GM13976 (cell line): ENCODE measurements at regions not wholly inside any gene's neighbourhood (a gene's known extent, or its start where the extent isn't known, plus 50 kb on each side); places are given as distances from the start of the nearest gene placed in this dataset.

Experiments
- DNase-seq: peaks from one replicate; pipeline ENCODE4 v3.0.0; 2012; ENCODE audit warnings: low spot score
- CTCF ChIP-seq: IDR thresholded peaks from 2 replicates; pipeline ENCODE4 v1.5.1; 2012; ENCODE audit warnings: borderline replicate concordance, mild to moderate bottlenecking; ENCODE audit not compliant: insufficient read depth; ENCODE audit errors: extremely low read depth, missing control alignments, control extremely low read depth
- in situ Hi-C: fragments of 300-500 bp; cut with MboI; formaldehyde crosslinking; loops from one replicate; pipeline ENCODE4 v1.12.0; 2022; ENCODE audit warnings: low sequenced_read_pairs, mixed read lengths, inconsistent platforms; ENCODE audit not compliant: unreplicated experiment

- DNase-seq = no peak
- in situ Hi-C loops = no loop called here
- TF ChIP-seq CTCF = no peak
These were observed 466.1 kb downstream of the GPAT3 start for GRCh38 chr4:84001876-84002569.

GRCh38 chr4:83996254-83996653 is 460.3 kb downstream of the GPAT3 start:
- TF ChIP-seq CTCF = no peak
- no peak for DNase-seq
- in situ Hi-C loops = no loop called here

- TF ChIP-seq CTCF = peak; percentile 3
- DNase-seq = no peak
- in situ Hi-C loops = no loop called here
These were observed 457.9 kb downstream of the GPAT3 start for GRCh38 chr4:83993774-83994173.

DNA sequence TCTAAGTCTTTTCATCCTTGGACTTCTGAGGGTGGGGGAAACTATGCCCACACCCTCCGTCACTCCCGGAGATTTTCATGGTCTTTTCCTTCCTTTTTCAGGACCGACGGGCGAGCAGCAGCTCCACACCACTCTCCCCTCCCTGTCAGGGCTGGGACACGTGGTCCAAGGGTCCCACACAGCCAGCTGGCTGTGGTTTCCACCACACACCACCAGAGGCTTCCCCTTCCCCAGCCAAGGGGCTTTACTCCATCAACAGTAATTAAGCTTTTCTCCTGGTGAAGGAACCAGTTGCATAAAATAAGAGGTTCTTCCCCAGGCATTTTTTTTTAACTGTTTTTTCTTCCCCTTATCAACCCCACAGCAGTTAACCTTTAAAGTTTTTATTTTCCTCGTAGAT is 453.9 kb downstream of the GPAT3 start:
- TF ChIP-seq CTCF = no peak
- no peak for DNase-seq
- in situ Hi-C loops = no loop called here

DNA sequence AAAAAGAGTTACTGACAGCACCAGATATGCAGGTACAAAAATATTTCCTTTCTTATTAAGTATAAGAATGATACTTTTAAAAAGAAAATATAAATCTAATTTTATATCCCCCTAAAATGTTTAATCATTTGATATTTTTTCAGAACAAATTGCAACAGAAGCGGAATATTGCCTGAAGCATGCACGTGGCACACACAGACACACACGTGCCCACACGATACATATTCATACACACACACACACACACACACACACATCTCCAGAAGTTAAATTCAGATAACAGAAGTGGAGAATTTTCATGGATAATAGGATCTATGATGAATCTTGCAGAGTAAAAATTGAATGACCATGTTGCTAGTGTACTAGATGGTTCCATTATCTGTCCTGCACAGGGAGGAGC is 445.2 kb downstream of the GPAT3 start:
- no peak for DNase-seq
- TF ChIP-seq CTCF = no peak
- in situ Hi-C loops = no loop called here

GRCh38 chr4:83979773-83980172 is 443.9 kb downstream of the GPAT3 start:
- TF ChIP-seq CTCF = no peak
- no peak for DNase-seq
- in situ Hi-C loops = no loop called here
